HG03521 (cell line): ENCODE measurements at regions not wholly inside any gene's neighbourhood (a gene's known extent, or its start where the extent isn't known, plus 50 kb on each side); places are given as distances from the start of the nearest gene placed in this dataset.
"Not testable (repeated sequence)": the region's sequence is repeated elsewhere in the genome, so short reads cannot be mapped to it uniquely, and the experiment has no call there.

Experiments
- ATAC-seq: cut with Tn5 transposase; IDR thresholded peaks from one replicate; pipeline ENCODE4 v1.9.1; 2021; ENCODE audit warnings: mild to moderate bottlenecking, moderate library complexity; ENCODE audit not compliant: unreplicated experiment

- ATAC-seq = no peak
Measured at GRCh38 chr5:166571668-166572067, 1719.8 kb upstream of the WWC1 start.

- ATAC-seq = no peak
Measured at GRCh38 chr5:166576323-166576722, 1715.1 kb upstream of the WWC1 start.

- no peak for ATAC-seq
Measured at GRCh38 chr5:166581826-166582225, 1709.6 kb upstream of the WWC1 start.

- no peak for ATAC-seq
Measured at GRCh38 chr5:166582416-166582815, 1709.0 kb upstream of the WWC1 start.

- no peak for ATAC-seq
Measured at GRCh38 chr5:166594567-166594966, 1696.9 kb upstream of the WWC1 start.

- no peak for ATAC-seq
Measured at GRCh38 chr5:166595274-166595951, 1696.0 kb upstream of the WWC1 start.

GRCh38 chr5:166596043-166596442, 1695.4 kb upstream of the WWC1 start:
- ATAC-seq = no peak

GRCh38 chr5:166602271-166602670, 1689.2 kb upstream of the WWC1 start:
- no peak for ATAC-seq

- ATAC-seq = no peak
Measured at GRCh38 chr5:166617507-166617906, 1673.9 kb upstream of the WWC1 start.

- ATAC-seq = no peak
Measured at GRCh38 chr5:166618526-166618925, 1672.9 kb upstream of the WWC1 start.

GRCh38 chr5:166624573-166624972, 1666.9 kb upstream of the WWC1 start:
- ATAC-seq = no peak

- ATAC-seq = no peak
Measured at GRCh38 chr5:166625210-166625865, 1666.1 kb upstream of the WWC1 start.

GRCh38 chr5:166637295-166637694, 1654.2 kb upstream of the WWC1 start:
- ATAC-seq = no peak

GRCh38 chr5:166639151-166639550, 1652.3 kb upstream of the WWC1 start:
- ATAC-seq = no peak

GRCh38 chr5:166640136-166640535, 1651.3 kb upstream of the WWC1 start:
- ATAC-seq = not testable (repeated sequence)

- no peak for ATAC-seq
Measured at GRCh38 chr5:166648736-166649135, 1642.7 kb upstream of the WWC1 start.

GRCh38 chr5:166649676-166650075, 1641.8 kb upstream of the WWC1 start:
- no peak for ATAC-seq

- ATAC-seq = no peak
Measured at GRCh38 chr5:166651234-166651633, 1640.2 kb upstream of the WWC1 start.

- no peak for ATAC-seq
Measured at GRCh38 chr5:166671811-166672210, 1619.6 kb upstream of the WWC1 start.

GRCh38 chr5:166672431-166672830, 1619.0 kb upstream of the WWC1 start:
- ATAC-seq = no peak

GRCh38 chr5:166677891-166678290, 1613.6 kb upstream of the WWC1 start:
- no peak for ATAC-seq

GRCh38 chr5:166679331-166679730, 1612.1 kb upstream of the WWC1 start:
- ATAC-seq = no peak

- ATAC-seq = no peak
Measured at GRCh38 chr5:166695326-166695725, 1596.1 kb upstream of the WWC1 start.
